ENCODE measurements at regions not wholly inside any gene's neighbourhood (a gene's known extent, or its start where the extent isn't known, plus 50 kb on each side); places are given as distances from the start of the nearest gene placed in this dataset.
"Not testable (repeated sequence)": the region's sequence is repeated elsewhere in the genome, so short reads cannot be mapped to it uniquely, and the experiment has no call there.

DNA sequence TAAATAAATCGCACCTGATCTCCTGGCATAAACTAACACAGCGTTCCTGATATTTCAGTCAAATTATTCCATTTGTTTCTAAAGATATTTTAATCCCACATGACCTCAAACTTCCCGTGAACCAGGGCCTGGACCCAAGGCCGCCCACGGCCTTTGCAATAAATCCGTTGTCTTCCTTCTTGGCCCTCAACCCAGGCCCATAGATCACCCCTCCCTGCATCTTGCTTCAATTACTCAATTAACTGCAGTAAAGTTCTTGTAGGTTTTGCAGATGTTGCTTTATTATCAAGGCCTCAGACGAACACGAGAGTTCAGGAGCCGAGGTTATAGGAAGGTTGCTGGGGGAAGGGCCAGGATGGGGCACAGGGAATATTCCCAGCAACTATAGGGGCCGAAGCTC is 249.4 kb downstream of the RAB11FIP2 start:
- DNase-seq, result peak; percentile 28

DNA sequence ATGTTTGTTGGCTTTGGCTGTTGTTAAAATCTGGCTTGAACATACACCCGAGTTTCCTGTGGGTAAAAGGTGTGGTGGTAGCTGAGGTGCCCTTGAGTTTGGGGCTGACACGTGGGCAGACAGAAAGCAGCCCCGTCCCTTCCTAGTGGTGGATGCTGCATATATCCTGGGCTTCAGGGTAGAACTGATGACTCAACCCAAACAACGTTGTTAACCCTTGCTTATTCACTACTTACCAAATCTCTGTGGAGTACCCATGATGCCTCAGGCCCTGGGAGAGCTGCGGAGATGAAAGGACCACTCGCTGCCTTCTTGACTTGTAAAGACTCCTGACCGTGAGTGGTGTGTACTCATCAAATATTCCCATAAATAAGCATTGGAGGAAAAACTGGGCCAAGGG is 245.1 kb downstream of the RAB11FIP2 start:
- DNase-seq, result no peak

DNA sequence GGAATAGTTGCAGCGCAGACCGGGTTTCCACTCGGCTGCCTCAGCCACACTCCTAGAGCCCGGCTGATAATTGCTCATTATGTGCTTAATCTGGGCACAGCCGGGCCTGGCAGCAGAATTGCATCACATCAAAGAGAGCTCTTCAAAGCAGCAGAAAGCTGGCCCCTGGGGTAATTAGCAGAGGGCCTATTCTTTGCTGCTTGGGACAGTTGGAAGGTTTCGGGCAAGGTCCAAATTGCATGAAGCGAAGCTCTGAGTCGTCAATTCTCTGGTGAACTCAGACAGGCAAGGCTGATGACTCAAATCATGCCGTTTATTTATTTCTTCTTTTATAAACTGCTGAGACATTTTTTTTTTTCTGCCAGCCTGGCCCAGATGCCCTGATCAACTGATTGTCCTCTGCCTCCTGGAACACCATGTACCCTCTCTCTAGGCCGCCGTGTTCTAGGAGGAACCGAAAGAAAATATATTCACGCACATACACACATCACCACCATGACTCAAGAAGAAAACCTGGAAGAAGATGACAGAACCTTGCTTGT is 242.2 kb downstream of the RAB11FIP2 start:
- DNase-seq, result no peak

DNA sequence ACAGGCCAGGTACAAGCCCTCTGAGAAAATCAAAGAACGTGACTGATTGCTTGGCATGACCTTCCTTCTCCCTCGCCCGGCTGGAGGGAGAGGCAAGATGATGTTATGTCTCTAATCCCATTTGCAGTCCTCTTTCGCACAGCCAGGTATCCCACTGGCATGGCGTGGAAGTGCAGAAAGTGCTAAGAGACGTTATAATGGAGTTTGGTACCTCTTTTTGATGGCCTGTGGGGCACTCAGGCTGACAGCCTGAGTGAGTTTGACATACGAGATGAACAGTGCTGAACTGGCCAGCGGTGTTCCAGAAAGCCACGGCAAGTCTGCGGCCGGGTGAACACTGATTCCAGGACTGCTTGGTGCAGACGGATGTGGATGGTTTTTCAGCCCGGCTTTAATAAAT is 241.6 kb downstream of the RAB11FIP2 start:
- DNase-seq, result no peak

DNA sequence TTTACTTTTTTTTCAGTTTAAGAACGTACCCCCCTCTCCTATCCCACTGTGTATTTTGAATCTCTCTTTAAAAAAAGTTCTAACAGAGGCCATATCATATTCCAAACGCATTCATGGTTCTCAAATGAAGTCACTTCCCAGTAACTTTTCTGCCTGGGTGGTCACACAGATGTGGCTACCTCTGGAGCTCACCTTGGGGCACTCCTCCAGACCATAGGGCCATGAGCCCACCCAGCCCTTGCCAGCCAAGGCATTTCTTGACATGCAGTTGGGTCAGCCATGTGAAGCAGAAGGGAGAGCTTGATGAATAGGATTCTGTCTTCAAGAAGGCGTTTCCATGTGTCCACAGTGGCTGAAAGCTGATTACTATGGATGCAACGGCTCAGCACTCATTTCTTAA is 239.3 kb downstream of the RAB11FIP2 start:
- no peak for DNase-seq

DNA sequence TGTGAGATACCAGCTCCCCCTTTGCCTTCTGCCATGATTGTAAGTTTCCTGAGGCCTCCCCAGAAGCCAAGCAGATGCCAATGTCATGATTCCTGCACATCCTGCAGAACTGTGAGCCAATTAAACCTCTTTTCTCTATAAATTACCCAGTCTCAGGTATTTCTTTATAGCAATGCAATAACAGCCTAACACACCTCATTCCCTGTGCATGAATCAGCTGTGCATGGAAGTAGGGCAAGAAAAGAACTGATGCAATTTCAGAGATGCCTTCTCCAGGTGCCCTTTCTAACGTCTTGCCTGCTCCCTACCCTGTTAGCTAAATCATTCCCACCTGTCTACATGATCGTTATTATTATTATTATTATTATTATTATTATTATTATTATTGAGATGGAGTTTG is 230.9 kb downstream of the RAB11FIP2 start:
- not testable (repeated sequence) for DNase-seq

DNA sequence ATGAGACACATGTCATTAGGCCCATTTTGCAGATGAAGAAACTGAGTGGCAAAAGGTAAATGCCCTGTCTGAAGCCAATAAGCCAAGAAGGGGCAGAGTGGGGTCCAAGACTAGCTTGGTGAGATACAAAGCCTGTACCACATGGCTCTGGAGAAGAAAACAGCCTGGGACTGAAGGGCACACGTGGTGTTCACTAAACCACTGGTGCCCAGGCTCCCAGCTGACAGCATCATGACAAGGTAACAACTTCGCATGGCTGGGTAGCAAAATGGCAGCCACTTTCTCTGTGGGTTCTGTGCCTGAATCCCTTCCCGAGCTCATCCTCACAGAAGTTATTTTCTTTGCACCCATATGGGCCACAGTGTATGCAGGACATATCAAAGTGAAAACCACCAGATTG is 229.6 kb downstream of the RAB11FIP2 start:
- no peak for DNase-seq

DNA sequence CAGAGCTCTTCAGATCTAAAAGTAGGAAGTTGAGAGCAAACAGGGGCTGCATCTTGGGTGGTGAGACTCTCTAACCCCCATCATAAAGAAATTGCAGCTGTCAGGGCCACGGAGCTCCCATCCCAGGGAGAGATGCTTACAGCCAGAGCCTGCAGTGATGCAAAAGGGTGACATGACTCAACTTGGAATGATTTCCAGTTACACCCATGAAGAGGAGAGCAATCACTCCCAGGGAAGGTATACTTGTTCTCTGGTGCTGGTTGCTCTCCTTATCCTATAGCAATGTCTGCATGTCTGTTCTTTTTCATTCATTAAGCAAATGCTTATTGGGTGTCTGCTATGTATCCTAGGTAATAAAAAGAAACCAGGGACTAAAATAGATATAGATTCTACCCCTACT is 228.0 kb downstream of the RAB11FIP2 start:
- no peak for DNase-seq

DNA sequence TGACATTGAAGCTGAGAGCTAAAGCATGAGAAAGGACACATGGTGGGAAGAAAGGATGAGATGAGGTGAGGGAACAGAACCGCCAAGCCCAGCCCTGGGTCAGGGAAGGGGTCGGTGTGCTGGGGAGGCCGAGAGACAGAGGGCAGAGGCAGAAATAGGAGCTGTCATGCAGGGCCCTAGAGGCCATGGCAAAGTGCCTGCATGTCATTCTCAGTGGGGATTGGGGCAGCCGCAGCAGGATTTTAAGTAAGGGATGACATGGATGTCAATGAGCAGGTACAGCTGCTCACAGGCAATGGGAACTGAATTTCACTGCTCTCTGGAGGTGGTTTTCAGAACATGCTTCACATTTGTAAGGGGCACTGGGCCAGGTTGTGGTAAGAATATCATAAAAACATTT is 227.4 kb downstream of the RAB11FIP2 start:
- no peak for DNase-seq

DNA sequence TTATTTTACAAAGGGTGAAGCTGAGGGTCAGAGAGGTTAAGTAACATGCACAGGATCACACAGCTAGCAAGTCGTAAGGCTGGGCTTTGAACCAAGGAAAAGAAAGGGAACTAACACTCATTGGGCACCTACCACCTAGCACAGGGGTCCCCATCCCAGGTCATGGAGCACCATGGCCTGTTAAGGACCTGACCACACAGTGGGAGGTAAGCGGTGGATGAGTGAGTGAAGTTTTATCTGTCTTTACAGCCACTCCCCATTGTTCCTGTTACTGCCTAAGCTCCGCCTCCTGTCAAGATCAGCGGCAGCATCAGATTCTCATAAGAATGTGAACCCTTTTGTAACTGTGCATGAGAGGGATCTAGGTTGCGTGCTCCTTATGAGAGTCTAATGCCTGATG is 222.8 kb downstream of the RAB11FIP2 start:
- DNase-seq, result no peak

DNA sequence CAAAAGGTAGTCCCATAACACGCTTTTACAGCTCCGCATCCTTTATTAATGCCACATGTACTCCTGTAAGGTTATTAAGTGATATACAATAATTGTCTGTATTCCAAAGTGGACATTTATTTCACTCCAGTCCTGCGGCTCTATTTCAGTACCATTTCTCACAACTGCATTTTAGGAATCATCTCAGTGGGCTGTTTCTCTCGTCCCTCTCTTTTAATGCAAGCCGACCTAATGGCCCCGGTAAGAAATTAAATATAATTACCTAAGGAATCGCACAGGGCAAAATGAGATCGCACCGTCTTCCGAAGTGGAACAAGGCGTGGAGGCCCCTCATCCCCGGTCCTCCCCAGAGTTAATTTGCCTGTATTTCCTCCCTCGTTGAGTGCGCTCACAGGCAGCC is 216.5 kb downstream of the RAB11FIP2 start:
- DNase-seq, result no peak

DNA sequence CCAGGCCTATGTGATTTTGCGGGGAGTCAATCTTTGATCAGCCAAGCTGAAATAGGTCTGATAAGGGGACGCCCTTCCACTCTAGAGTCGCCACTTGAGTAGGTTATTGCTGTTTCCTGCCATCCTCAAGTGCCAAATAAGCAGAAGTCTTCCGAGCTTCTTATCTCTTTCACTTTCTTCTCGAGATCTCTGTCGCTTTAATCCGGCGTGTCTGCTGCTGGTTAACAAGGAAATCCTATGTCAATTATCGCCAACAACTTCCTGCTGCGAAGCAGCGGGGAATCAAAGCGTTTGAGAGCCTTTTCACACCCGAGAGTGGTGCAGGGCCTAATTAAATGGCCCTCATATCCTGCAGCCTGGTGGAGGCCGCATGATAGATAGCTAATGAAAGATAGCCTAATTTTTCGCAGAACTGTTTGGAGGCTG is 215.9 kb downstream of the RAB11FIP2 start:
- no peak for DNase-seq

DNA sequence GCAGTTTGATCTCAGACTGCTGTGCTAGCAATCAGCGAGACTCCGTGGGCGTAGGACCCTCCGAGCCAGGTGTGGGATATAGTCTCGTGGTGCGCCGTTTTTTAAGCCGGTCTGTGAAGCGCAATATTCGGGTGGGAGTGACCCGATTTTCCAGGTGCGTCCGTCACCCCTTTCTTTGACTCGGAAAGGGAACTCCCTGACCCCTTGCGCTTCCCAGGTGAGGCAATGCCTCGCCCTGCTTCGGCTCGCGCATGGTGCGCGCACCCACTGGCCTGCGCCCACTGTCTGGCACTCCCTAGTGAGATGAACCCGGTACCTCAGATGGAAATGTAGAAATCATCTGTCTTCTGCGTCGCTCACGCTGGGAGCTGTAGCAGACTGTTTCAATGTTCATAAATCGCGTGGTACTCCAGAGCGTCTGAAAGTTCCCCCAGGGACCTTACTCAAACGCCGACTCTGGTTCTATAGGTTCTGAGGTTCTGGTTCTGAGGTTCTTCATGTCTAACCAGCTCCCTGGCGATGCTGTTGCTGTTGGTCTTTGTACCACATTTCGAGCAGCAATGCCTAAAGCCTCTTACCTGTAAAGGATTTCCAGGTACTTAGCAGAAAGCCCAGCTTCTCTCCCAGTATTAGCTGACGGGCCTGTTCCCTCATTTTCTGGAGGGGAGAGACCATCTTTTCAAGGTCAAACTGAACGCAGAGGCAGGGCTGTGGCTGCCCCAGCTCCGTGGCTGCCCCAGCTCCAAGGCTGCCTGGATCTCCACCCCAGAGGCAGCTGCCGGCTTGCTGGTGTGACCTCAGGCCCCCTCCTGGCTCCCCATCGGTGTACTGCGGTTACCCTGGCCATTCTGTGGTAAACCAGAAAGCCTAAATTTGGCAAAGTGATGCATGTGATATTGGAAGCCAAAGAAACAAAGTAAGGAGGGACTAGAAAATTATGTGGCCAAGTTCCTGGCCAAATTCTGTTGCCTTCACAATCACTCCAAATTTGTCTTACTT is 207.9 kb downstream of the RAB11FIP2 start:
- DNase-seq, result not testable (repeated sequence)

DNA sequence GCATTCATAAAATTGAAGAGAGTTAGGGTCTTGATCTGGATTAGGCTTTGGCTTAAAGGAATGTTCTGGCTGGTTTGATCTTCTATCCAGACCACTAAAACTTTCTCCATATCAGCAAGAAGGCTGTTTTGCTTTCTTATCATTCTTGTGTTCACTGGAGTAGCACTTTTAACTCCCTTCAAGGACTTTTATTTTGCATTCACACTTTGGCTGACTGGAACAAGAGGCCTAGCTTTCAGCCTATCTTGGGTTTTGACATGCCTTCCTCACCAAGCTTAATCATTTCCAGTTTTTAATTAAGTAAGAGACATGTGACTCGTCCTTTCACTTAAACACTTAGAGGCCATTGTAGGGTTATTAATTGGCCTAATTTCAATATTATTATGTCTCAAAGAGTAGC is 190.3 kb downstream of the RAB11FIP2 start:
- not testable (repeated sequence) for DNase-seq

DNA sequence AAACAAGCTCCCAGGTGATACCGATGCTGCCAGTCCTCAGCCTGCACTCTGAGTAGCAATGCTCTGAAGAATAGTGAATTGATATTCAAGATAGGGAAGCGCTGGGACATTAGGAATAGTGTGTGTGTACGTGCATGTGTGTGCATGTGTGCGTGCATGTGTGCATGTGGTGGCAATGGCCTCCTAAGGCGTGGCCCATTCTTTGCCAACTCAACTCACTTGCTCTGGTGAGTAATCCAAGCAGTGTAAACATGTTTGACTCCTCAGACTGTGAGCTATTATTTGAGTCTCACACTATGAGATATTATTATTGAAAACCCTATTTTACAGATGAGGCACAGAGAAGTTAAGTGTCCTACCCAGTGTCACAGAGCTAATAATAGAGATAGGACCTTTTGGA is 186.6 kb downstream of the RAB11FIP2 start:
- no peak for DNase-seq

DNA sequence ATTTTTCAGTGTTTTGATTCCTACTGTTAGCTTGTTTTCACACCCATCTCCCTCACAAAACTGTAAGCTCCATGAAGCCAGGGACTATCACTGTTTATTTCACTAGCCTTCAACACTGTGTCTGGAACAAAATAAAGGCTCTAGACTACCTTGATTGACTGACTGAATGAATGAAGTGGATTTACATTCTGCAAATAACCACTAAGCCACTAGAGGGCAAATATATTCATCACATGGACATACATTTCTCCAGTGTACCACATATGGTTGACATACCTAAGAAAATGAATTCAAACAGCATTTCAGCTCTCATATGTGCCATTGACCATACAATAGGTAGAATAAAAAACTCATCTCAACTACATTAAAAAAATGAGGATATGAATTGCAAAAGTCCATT is 185.9 kb downstream of the RAB11FIP2 start:
- DNase-seq, result no peak

DNA sequence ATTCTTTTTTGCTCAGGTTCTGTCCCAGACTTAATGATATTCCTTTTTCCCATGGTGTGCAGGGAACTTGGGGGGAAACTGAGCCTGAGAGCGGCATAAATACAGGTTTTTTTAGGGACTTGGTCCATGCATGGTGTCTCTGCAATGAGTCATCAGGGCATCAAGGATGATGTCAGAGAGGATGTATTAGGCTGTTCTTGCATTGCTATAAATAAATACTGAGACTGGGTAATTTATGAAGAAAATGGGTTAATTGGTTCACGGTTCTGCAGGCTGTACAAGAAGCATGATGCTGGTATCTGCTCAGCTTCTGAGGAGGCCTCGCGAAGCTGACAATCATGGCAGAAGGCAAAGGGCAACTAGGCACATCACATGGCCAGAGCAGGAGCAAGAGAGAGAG is 185.4 kb downstream of the RAB11FIP2 start:
- DNase-seq, result no peak

DNA sequence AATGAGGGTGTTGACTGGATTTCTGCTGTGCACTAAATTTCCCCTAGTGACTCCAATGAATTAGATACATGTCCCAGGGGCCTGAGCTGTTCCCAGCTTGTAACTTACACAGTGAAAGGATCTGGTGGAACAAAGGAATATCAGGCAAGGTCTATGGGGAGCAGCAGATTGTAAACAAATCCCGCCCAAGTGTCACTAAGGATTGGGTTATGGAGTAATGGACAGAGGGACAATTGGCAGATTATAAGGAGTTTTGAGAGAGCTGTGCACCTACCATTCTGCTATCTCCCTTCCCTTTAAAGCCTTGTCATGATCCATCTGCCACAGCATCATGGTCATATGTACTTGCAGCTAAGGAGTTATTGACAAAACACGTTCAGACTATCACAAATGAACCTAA is 183.0 kb downstream of the RAB11FIP2 start:
- no peak for DNase-seq

DNA sequence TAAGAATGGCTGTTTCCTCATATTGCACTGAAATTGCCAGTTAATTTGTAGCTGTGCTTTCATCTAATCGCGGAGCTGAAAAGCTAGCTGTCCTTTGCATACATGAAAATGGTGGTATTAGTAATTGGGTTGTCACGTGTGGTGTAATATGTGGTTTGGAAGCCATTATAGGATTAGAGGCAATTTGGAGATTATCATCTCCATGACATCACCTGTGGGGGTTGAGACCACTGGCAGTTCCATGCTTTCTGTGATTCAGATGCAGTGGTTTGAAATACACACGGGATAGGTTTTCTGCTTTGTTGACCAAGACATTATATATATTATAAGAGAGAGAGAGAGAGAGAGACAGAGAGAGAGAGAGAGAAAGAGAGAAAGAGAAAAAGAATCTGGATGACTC is 180.8 kb downstream of the RAB11FIP2 start:
- no peak for DNase-seq

DNA sequence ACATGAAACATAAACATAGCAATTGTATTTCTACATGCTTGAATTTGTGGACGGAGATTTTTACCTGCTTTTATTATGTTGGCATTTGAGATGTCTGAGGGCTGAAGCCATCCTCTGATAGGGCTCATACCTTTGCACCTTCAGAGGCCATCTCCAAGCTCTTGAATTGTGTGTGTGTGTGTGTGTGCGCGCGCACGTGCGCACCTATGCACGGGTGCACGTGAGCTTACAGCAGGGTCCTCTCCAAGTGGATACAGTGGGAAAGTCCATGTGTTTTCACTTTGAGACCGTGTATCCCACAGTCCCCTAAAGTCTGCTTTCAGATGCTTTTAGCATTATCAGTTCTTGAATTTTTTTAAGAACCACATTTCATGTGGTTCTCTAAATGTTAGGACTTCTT is 178.6 kb downstream of the RAB11FIP2 start:
- DNase-seq, result no peak

DNA sequence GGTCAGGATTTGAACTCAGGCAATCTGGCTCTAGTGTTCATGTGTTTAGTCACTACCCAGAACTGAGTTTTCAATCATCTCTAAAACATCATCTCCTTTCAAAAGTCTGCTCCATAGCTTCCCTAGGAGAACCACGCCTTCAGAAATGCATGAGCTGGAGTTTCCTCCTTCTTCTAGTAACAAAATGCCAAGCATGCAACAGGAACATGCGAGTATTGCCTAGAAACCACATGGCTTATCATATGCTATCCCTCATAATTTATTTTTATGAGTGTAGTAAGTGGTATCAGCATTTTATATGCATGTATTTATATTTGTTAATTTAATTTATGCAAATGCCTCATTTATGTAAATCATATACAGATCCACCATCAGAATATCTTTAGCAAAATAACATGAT is 170.9 kb downstream of the RAB11FIP2 start:
- DNase-seq, result no peak

DNA sequence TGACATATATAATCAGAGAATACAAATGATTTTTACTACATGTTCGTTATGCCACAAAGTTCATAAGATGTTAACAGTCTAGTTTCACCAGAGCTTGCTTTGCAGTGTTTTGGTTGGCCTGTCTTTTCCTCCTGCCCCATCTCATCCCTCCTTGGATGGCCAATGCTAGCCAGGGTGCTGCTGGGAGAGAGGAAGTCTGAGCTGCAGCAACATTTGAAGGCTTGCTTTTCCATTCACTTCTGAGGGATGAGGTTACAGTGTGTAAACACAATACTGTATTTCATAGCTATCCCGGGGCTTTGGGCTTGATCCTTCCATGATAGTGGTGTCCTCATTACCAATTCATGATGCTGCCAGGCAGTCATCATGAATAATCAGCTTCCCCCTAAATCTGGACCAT is 170.5 kb downstream of the RAB11FIP2 start:
- no peak for DNase-seq

DNA sequence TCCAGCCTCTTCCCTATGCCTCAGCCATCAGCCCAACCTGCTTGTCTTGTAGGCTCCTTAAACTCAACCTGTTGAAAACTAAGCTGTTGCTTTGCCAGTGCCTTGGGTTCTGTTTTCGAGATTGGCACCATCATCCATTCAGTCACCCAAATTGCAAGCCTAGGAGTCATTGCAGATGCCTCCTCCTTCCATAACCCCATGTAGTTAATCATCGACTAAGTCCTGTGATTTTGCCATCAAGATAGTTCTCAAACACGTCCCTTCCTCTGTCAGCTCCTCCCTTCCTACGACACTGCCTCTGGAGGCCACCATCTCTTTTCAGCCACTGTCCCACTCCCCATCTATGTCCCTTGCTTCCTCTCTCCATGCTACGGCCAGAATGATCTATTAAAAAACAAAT is 168.1 kb downstream of the RAB11FIP2 start:
- DNase-seq, result no peak

DNA sequence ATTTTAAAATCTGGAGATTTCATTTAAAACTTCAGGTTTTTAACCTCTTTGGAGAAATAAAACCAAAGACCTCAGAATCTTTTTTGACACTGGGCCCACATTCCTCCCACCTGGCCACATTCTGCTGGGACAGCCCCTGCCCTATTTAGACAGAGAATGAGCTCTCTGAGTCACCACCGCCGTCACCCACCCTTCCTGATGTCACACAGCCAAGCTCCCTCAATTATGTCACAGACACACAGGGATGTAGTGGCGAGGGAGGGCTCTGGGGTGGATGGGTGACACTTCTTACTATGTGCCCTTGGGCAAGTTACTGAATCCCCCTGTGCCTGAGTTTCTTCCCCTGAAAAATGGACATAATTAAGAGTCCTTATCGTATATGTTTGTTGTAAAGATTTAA is 162.6 kb downstream of the RAB11FIP2 start:
- DNase-seq, result no peak

DNA sequence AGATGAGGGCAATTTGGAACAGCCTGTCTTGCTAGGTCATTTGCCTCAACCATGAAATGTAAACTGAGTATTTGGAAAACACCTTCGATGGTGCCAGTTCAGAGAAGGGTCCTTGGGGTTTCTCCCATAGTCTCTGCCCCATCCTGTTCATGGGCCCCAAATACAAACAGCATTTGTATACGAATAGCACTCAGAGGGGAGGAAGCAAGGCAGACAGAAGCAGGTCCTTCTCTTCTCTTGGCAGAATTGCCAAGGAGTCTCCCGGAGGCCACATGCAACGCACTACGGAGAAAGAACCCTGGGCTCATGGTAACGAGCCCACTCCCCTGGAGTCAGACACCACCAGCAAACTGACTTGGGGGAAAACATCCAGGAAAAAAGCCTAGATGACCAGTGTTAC is 162.1 kb downstream of the RAB11FIP2 start:
- no peak for DNase-seq

Data from right hindlimb (tissue), 1 donor.